DND-41 (cell line): ENCODE measurements at regions not wholly inside any gene's neighbourhood (a gene's known extent, or its start where the extent isn't known, plus 50 kb on each side); places are given as distances from the start of the nearest gene placed in this dataset.

Source experiments
- ATAC-seq: fragments of 200-7000 bp; cut with Tn5 transposase; 3 replicates; pipeline ENCODE4 v1.9.1; 2021; ENCODE audit warnings: low read depth; ENCODE audit not compliant: insufficient read depth
- DNase-seq: peaks from one replicate; pipeline ENCODE4 v3.0.0-alpha.2; 2020
- H2AFZ ChIP-seq: 2 replicates; pipeline ENCODE4 v1.6.0; 2012; ENCODE audit warnings: low read depth, low read length
- H3K27ac ChIP-seq: 2 replicates; pipeline ENCODE4 v1.5.1; 2012; ENCODE audit warnings: low read length, inconsistent platforms
- H3K27me3 ChIP-seq: fragments of 200-600 bp; sonication (generic); 2 replicates; pipeline ENCODE4 v1.6.0; 2012; ENCODE audit warnings: low read length, mild to moderate bottlenecking, inconsistent platforms; ENCODE audit not compliant: insufficient read depth, poor library complexity
- H3K36me3 ChIP-seq: 2 replicates; pipeline ENCODE4 v1.5.1; 2012; ENCODE audit warnings: low read length, inconsistent platforms; ENCODE audit not compliant: insufficient read depth
- H3K4me1 ChIP-seq: 2 replicates; pipeline ENCODE4 v1.5.1; 2012; ENCODE audit warnings: mild to moderate bottlenecking, low read length; ENCODE audit not compliant: insufficient read depth
- H3K4me2 ChIP-seq: 2 replicates; pipeline ENCODE4 v1.6.0; 2012; ENCODE audit warnings: mild to moderate bottlenecking, moderate library complexity, low read length, inconsistent platforms; ENCODE audit not compliant: insufficient read depth
- H3K4me3 ChIP-seq, 2 experiments: fragments of 200-600 bp in 1 of 2; shearing (Covaris generic) in 1 of 2; 2 replicates each; pipeline ENCODE4 v1.5.1; 2012 to 2016; ENCODE audit warnings: inconsistent platforms in 2 of 2, low read length in 2 of 2, mild to moderate bottlenecking in 2 of 2, low read depth in 1 of 2, moderate library complexity in 1 of 2
- H3K79me2 ChIP-seq: 2 replicates; pipeline ENCODE4 v1.6.0; 2012; ENCODE audit warnings: low read length, inconsistent platforms; ENCODE audit not compliant: insufficient read depth
- H3K9ac ChIP-seq: 2 replicates; pipeline ENCODE4 v1.6.0; 2012; ENCODE audit warnings: low read depth, mild to moderate bottlenecking, inconsistent platforms, low read length, moderate library complexity
- H3K9me3 ChIP-seq: 2 replicates; pipeline ENCODE4 v1.5.1; 2012; ENCODE audit warnings: low read length, moderate library complexity, mild to moderate bottlenecking, inconsistent platforms; ENCODE audit not compliant: insufficient read depth, severe bottlenecking
- H4K20me1 ChIP-seq: 2 replicates; pipeline ENCODE4 v1.6.0; 2012; ENCODE audit warnings: low read length; ENCODE audit not compliant: insufficient read depth
- CTCF ChIP-seq: IDR thresholded peaks from 2 replicates; pipeline ENCODE4 v1.5.1; 2012; ENCODE audit warnings: borderline replicate concordance, low read length, moderate library complexity, mild to moderate bottlenecking; ENCODE audit not compliant: poor library complexity, severe bottlenecking; ENCODE audit errors: extremely low read depth
- EZH2 ChIP-seq: IDR thresholded peaks from 3 replicates; pipeline ENCODE4 v1.6.1; 2012; ENCODE audit warnings: borderline replicate concordance, low read depth, mild to moderate bottlenecking, moderate library complexity, low read length, inconsistent platforms; ENCODE audit not compliant: severe bottlenecking

- no peak overlapping the region for H3K4me3 ChIP-seq
- H2AFZ ChIP-seq = no peak overlapping the region
- no peak overlapping the region for H3K9ac ChIP-seq
- H3K27ac ChIP-seq = no peak overlapping the region
- no peak for TF ChIP-seq EZH2
- TF ChIP-seq CTCF = no peak
- ATAC-seq = no peak
- no peaks in the 10 kb centered on the region for H3K4me1 ChIP-seq
- H4K20me1 ChIP-seq = no peaks in the 10 kb centered on the region
- DNase-seq = peak; percentile 52
- H3K36me3 ChIP-seq = no peaks in the 10 kb centered on the region
- H3K4me2 ChIP-seq = no peak overlapping the region
- no peaks in the 10 kb centered on the region for H3K79me2 ChIP-seq
- H3K9me3 ChIP-seq = no peaks in the 10 kb centered on the region
- no peaks in the 10 kb centered on the region for H3K27me3 ChIP-seq
Measured at GRCh38 chr16:5709889-5710288, 612.3 kb upstream of the EEF2KMT start.

- ATAC-seq (no peak), DNase-seq (no peak)
- H2AFZ ChIP-seq = no peak overlapping the region
- H3K36me3 ChIP-seq = no peaks in the 10 kb centered on the region
- H3K79me2 ChIP-seq = no peaks in the 10 kb centered on the region
- H4K20me1 ChIP-seq = no peaks in the 10 kb centered on the region
- H3K4me1 ChIP-seq = no peaks in the 10 kb centered on the region
- H3K27me3 ChIP-seq = no peaks in the 10 kb centered on the region
- no peak overlapping the region for H3K27ac ChIP-seq
- peaks cover 2% of the 10 kb centered on the region for H3K9me3 ChIP-seq
- no peak for TF ChIP-seq EZH2
- TF ChIP-seq CTCF = no peak
- no peak overlapping the region for H3K4me2 ChIP-seq
- no peak overlapping the region for H3K4me3 ChIP-seq
- no peak overlapping the region for H3K9ac ChIP-seq
Measured at GRCh38 chr16:5706211-5706610, 608.6 kb upstream of the EEF2KMT start.

GRCh38 chr16:5704271-5704670 lies 606.7 kb upstream of the EEF2KMT start:
- DNase-seq = no peak
- no peaks in the 10 kb centered on the region for H3K79me2 ChIP-seq
- H3K27ac ChIP-seq = no peak overlapping the region
- no peaks in the 10 kb centered on the region for H3K27me3 ChIP-seq
- ATAC-seq = no peak
- no peaks in the 10 kb centered on the region for H3K4me1 ChIP-seq
- no peaks in the 10 kb centered on the region for H3K36me3 ChIP-seq
- H3K4me2 ChIP-seq = no peak overlapping the region
- no peak overlapping the region for H3K9ac ChIP-seq
- no peak overlapping the region for H3K4me3 ChIP-seq
- peaks cover 2% of the 10 kb centered on the region for H3K9me3 ChIP-seq
- TF ChIP-seq CTCF (no peak), EZH2 (no peak)
- no peaks in the 10 kb centered on the region for H4K20me1 ChIP-seq
- no peak overlapping the region for H2AFZ ChIP-seq

- Histone ChIP-seq H4K20me1 (no peaks in the 10 kb centered on the region), H3K27ac (no peak overlapping the region), H3K4me3 (no peak overlapping the region), H3K9me3 (no peaks in the 10 kb centered on the region), H3K36me3 (no peaks in the 10 kb centered on the region), H3K4me2 (no peak overlapping the region), H3K9ac (no peak overlapping the region), H3K79me2 (no peaks in the 10 kb centered on the region), H3K27me3 (peaks cover 9% of the 10 kb centered on the region), H2AFZ (no peak overlapping the region), H3K4me1 (no peaks in the 10 kb centered on the region)
- ATAC-seq (no peak), DNase-seq (no peak)
- TF ChIP-seq EZH2 (no peak), CTCF (no peak)
Measured at GRCh38 chr16:5693426-5693825, 595.8 kb upstream of the EEF2KMT start.
